HCT116 (cell line): ENCODE measurements at regions not wholly inside any gene's neighbourhood (a gene's known extent, or its start where the extent isn't known, plus 50 kb on each side); places are given as distances from the start of the nearest gene placed in this dataset.

Experiments used
- RAD21 ChIP-seq: IDR thresholded peaks from 2 replicates; pipeline ENCODE4 v1.6.1; 2012; ENCODE audit warnings: low read depth, mild to moderate bottlenecking
- TF ChIP-seq, protein P1 (sequence below), 3 experiments: fragments of 200-600 bp in 1 of 3; sonication (generic) in 1 of 3; IDR thresholded peaks in 2 of 3; conservative IDR thresholded peaks in 1 of 3; 2 replicates each; pipeline ENCODE4 v1.5.1; 2012 to 2017; ENCODE audit warnings: low read depth in 2 of 3, low read length in 2 of 3, antibody characterized with exemption in 1 of 3, borderline replicate concordance in 1 of 3, control low read depth in 1 of 3, mild to moderate bottlenecking in 1 of 3, mixed read lengths in 1 of 3, mixed run types in 1 of 3, moderate library complexity in 1 of 3; ENCODE audit not compliant: insufficient read depth in 1 of 3

DNA sequence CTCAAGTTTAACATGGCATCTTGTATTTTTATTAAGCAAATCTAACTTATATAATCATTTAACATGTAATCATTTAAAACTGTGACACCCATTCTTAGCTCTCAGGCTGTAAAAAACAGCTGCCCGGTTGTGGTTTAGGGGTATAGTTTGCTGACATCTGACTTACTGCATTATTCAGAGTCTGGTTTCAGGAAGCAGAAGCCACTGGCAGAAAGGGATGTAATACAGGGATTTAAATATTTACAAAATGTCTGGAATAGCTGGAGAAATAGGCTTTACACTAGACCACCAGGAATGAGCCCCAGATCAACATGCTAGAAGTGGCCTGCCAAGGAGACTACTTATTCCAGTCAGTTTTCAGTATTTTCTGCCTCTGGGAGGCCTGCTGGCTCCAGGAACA lies 421.1 kb downstream of the CD109 start:
- no peak for TF ChIP-seq RAD21
- TF ChIP-seq, protein P1, sequence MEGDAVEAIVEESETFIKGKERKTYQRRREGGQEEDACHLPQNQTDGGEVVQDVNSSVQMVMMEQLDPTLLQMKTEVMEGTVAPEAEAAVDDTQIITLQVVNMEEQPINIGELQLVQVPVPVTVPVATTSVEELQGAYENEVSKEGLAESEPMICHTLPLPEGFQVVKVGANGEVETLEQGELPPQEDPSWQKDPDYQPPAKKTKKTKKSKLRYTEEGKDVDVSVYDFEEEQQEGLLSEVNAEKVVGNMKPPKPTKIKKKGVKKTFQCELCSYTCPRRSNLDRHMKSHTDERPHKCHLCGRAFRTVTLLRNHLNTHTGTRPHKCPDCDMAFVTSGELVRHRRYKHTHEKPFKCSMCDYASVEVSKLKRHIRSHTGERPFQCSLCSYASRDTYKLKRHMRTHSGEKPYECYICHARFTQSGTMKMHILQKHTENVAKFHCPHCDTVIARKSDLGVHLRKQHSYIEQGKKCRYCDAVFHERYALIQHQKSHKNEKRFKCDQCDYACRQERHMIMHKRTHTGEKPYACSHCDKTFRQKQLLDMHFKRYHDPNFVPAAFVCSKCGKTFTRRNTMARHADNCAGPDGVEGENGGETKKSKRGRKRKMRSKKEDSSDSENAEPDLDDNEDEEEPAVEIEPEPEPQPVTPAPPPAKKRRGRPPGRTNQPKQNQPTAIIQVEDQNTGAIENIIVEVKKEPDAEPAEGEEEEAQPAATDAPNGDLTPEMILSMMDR (IDR thresholded peaks at IDR 0.05 in 2 of 3, conservative IDR thresholded peaks at IDR 0.05 in 1 of 3; ENCODE audit: borderline replicate concordance in 1 of 3, insufficient read depth in 1 of 3, low read depth in 2 of 3, low read length in 2 of 3): no peak
